Body of pancreas (tissue), 4 donors: ENCODE measurements at regions not wholly inside any gene's neighbourhood (a gene's known extent, or its start where the extent isn't known, plus 50 kb on each side); places are given as distances from the start of the nearest gene placed in this dataset.

ENCODE experiments used
- ATAC-seq: fragments of 150-250 bp; one replicate; pipeline ENCODE4 v1.9.1; 2016
- DNase-seq, 4 donors: peaks; one replicate each; pipeline ENCODE4 v3.0.0-alpha.2; 2019
- H3K27ac ChIP-seq, 4 donors: fragments of 200-600 bp; sonication (generic); 1 replicate in 3 of 4; 2 replicates in 1 of 4; pipeline versions ENCODE4 v1.5.1 to v1.6.1; 2016 to 2019; ENCODE audit warnings: mild to moderate bottlenecking in 1 of 4, mixed read lengths in 1 of 4, moderate library complexity in 1 of 4
- H3K27me3 ChIP-seq, 2 donors: fragments of 200-600 bp; sonication (generic); one replicate each; pipeline ENCODE4 v1.6.0; 2016; ENCODE audit warnings: mild to moderate bottlenecking in 1 of 2
- H3K36me3 ChIP-seq, 2 donors: fragments of 200-600 bp; sonication (generic); replicated peaks in 1 of 2; 2 replicates each; pipeline ENCODE4 v1.5.1; 2016; ENCODE audit warnings: low read depth in 2 of 2; ENCODE audit not compliant: insufficient read depth in 1 of 2
- H3K4me1 ChIP-seq: fragments of 200-600 bp; sonication (generic); one replicate; pipeline ENCODE4 v1.6.0; 2016
- H3K4me3 ChIP-seq, 2 donors: fragments of 200-600 bp; sonication (generic); 1 replicate in 1 of 2; 2 replicates in 1 of 2; pipeline ENCODE4 v1.5.1; 2016 to 2019
- H3K9me3 ChIP-seq, 3 donors: fragments of 200-600 bp; sonication (generic); 1 replicate in 2 of 3; 2 replicates in 1 of 3; pipeline ENCODE4 v1.5.1; 2016
- CTCF ChIP-seq, 7 experiments: fragments of 450-650 bp in 4 of 7; fragments of 200-600 bp in 3 of 7; sonication (generic) in 3 of 7; IDR thresholded peaks; one replicate each; pipeline ENCODE4 v1.5.1; 2016 to 2019; ENCODE audit warnings: antibody characterized with exemption in 7 of 7
- POLR2A ChIP-seq, 3 donors: fragments of 450-650 bp; IDR thresholded peaks; one replicate each; pipeline ENCODE4 v1.6.1; 2016; ENCODE audit warnings: antibody characterized with exemption in 3 of 3, mild to moderate bottlenecking in 2 of 3
- WGBS, 2 donors: methylation state at CpG; one replicate each; pipeline ENCODE4 v1.1.5; 2017; 5-methylcytosine and 5-hydroxymethylcytosine counted together
- intact Hi-C: fragments of 100-400 bp; cut with DNase I; formaldehyde crosslinking; loops from one replicate; pipeline ENCODE4 v1.15.1; 2023

- TF ChIP-seq POLR2A (IDR thresholded peaks at IDR 0.05), result no peak
- TF ChIP-seq CTCF (IDR thresholded peaks at IDR 0.05), result no peak
- intact Hi-C loops, result loop anchor here (10.0 kb wide), 1 partner anchor 324 kb away; no protein-coding TSS in a partner anchor
- ATAC-seq (no peak), DNase-seq (no peak)
- Histone ChIP-seq H3K4me1 (peaks cover 5% of the 10 kb centered on the region), H3K27ac (no peak overlapping the region), H3K36me3 (no peaks in the 10 kb centered on the region), H3K4me3 (no peak overlapping the region), H3K27me3 (no peaks in the 10 kb centered on the region), H3K9me3 (no peaks in the 10 kb centered on the region)
- 83 to 90% methylated on average over 4 of the region's 4 CpGs for WGBS, 2 donors
Measured at GRCh38 chr14:95428557-95428956, 87.9 kb downstream of the SYNE3 start.

- WGBS, 2 donors, result 84 to 96% methylated on average over 6 of the region's 6 CpGs
- H3K36me3 ChIP-seq, result no peaks in the 10 kb centered on the region
Measured at GRCh38 chr14:95426116-95426475, 90.4 kb downstream of the SYNE3 start.

GRCh38 chr14:95425369-95426115 lies 90.9 kb downstream of the SYNE3 start:
- WGBS, 2 donors, result 78 to 80% methylated on average over 9 of the region's 9 CpGs
- DNase-seq, result no peak
- ATAC-seq, result no peak
- Histone ChIP-seq H3K4me3 (no peak overlapping the region), H3K27ac (no peak overlapping the region), H3K4me1 (no peaks in the 10 kb centered on the region), H3K9me3 (no peaks in the 10 kb centered on the region), H3K36me3 (no peaks in the 10 kb centered on the region), H3K27me3 (no peaks in the 10 kb centered on the region)
- TF ChIP-seq POLR2A (IDR thresholded peaks at IDR 0.05) (no peak), CTCF (IDR thresholded peaks at IDR 0.05) (no peak)
- intact Hi-C loops, result loop anchor here (10.0 kb wide), 1 partner anchor 321 kb away; no protein-coding TSS in a partner anchor

More at GRCh38 chr14:95426116-95426475, 90.4 kb downstream of the SYNE3 start:
- no peaks in the 10 kb centered on the region for H3K27me3 ChIP-seq
- H3K4me1 ChIP-seq, result no peaks in the 10 kb centered on the region
- no peaks in the 10 kb centered on the region for H3K9me3 ChIP-seq
- no peak for ATAC-seq
- H3K27ac ChIP-seq, result no peak overlapping the region
- intact Hi-C loops, result loop anchor here (10.0 kb wide), 1 partner anchor 321 kb away; no protein-coding TSS in a partner anchor
- TF ChIP-seq POLR2A (IDR thresholded peaks at IDR 0.05) (no peak), CTCF (IDR thresholded peaks at IDR 0.05) (no peak)
- DNase-seq, result no peak
- no peak overlapping the region for H3K4me3 ChIP-seq

- ATAC-seq, result peak; percentile 58
- DNase-seq, result peak in 2 of 4 donors; percentile 36 to 52
- H3K9me3 ChIP-seq, result no peaks in the 10 kb centered on the region
- no peaks in the 10 kb centered on the region for H3K27me3 ChIP-seq
- no peak overlapping the region for H3K27ac ChIP-seq
- TF ChIP-seq CTCF (IDR thresholded peaks at IDR 0.05), result no peak
- TF ChIP-seq POLR2A (IDR thresholded peaks at IDR 0.05), result no peak
- 46 to 48% methylated on average over 5 of the region's 5 CpGs for WGBS, 2 donors
- no peak overlapping the region for H3K4me3 ChIP-seq
- no peaks in the 10 kb centered on the region for H3K36me3 ChIP-seq
- intact Hi-C loops, result loop anchor here (10.0 kb wide), 1 partner anchor 320 kb away; no protein-coding TSS in a partner anchor
- no peaks in the 10 kb centered on the region for H3K4me1 ChIP-seq
Measured at GRCh38 chr14:95424529-95424928, 91.9 kb downstream of the SYNE3 start.

- ATAC-seq, result no peak
- 91 to 95% methylated on average over 8 of the region's 8 CpGs for WGBS, 2 donors
- Histone ChIP-seq H3K36me3 (no peaks in the 10 kb centered on the region), H3K4me1 (no peaks in the 10 kb centered on the region), H3K27ac (no peak overlapping the region), H3K4me3 (no peak overlapping the region), H3K9me3 (no peaks in the 10 kb centered on the region), H3K27me3 (no peaks in the 10 kb centered on the region)
- DNase-seq, result no peak
- no peak for TF ChIP-seq CTCF (IDR thresholded peaks at IDR 0.05)
- TF ChIP-seq POLR2A (IDR thresholded peaks at IDR 0.05), result no peak
- intact Hi-C loops, result loop anchor here (10.0 kb wide), 1 partner anchor 317 kb away; no protein-coding TSS in a partner anchor
Measured at GRCh38 chr14:95421741-95422140, 94.7 kb downstream of the SYNE3 start.
